Glomerular visceral epithelial cell (primary cell): ENCODE measurements at regions not wholly inside any gene's neighbourhood (a gene's known extent, or its start where the extent isn't known, plus 50 kb on each side); places are given as distances from the start of the nearest gene placed in this dataset.
"Not testable (repeated sequence)": the region's sequence is repeated elsewhere in the genome, so short reads cannot be mapped to it uniquely, and the experiment has no call there.

Experiments
- DNase-seq: peaks from one replicate; pipeline ENCODE4 v3.0.0-alpha.2; 2016; ENCODE audit errors: extremely low spot score

- DNase-seq: no peak
These were observed 394.2 kb downstream of the BMP2 start for GRCh38 chr20:7161690-7162089.

GRCh38 chr20:7171911-7172310, 404.4 kb downstream of the BMP2 start:
- no peak for DNase-seq

- no peak for DNase-seq
These were observed 407.1 kb downstream of the BMP2 start for GRCh38 chr20:7174554-7174953.

- DNase-seq: not testable (repeated sequence)
These were observed 408.3 kb downstream of the BMP2 start for GRCh38 chr20:7175827-7176226.

GRCh38 chr20:7178004-7178403, 410.5 kb downstream of the BMP2 start:
- DNase-seq: no peak

GRCh38 chr20:7180256-7181045, 413.0 kb downstream of the BMP2 start:
- no peak for DNase-seq

GRCh38 chr20:7189231-7189630, 421.7 kb downstream of the BMP2 start:
- no peak for DNase-seq

- no peak for DNase-seq
These were observed 426.2 kb downstream of the BMP2 start for GRCh38 chr20:7193681-7194080.

- no peak for DNase-seq
These were observed 428.2 kb downstream of the BMP2 start for GRCh38 chr20:7195704-7196103.

- DNase-seq: no peak
These were observed 429.0 kb downstream of the BMP2 start for GRCh38 chr20:7196481-7196880.

- DNase-seq: no peak
These were observed 432.4 kb downstream of the BMP2 start for GRCh38 chr20:7199861-7200260.

- DNase-seq: no peak
These were observed 439.8 kb downstream of the BMP2 start for GRCh38 chr20:7207186-7207798.

- no peak for DNase-seq
These were observed 443.4 kb downstream of the BMP2 start for GRCh38 chr20:7210910-7211309.

- no peak for DNase-seq
These were observed 446.7 kb downstream of the BMP2 start for GRCh38 chr20:7214081-7214740.

- DNase-seq: no peak
These were observed 450.1 kb downstream of the BMP2 start for GRCh38 chr20:7217606-7218005.

GRCh38 chr20:7220755-7221154, 453.3 kb downstream of the BMP2 start:
- no peak for DNase-seq

GRCh38 chr20:7226156-7226555, 458.7 kb downstream of the BMP2 start:
- DNase-seq: no peak

- DNase-seq: no peak
These were observed 463.8 kb downstream of the BMP2 start for GRCh38 chr20:7231303-7231702.

GRCh38 chr20:7232796-7233195, 465.3 kb downstream of the BMP2 start:
- no peak for DNase-seq

- no peak for DNase-seq
These were observed 469.8 kb downstream of the BMP2 start for GRCh38 chr20:7237251-7237650.

GRCh38 chr20:7240490-7240889, 473.0 kb downstream of the BMP2 start:
- DNase-seq: no peak

- no peak for DNase-seq
These were observed 481.1 kb downstream of the BMP2 start for GRCh38 chr20:7248281-7249201.
